ENCODE measurements at regions not wholly inside any gene's neighbourhood (a gene's known extent, or its start where the extent isn't known, plus 50 kb on each side); places are given as distances from the start of the nearest gene placed in this dataset.

GRCh38 chr2:150850641-150851040 lies 363.2 kb upstream of the RND3 start:
- Histone ChIP-seq H3K36me3 (ENCODE audit: control insufficient read depth in 1 of 2, insufficient read depth in 2 of 2, low read length in 1 of 2) (no peaks in the 10 kb centered on the region), H3K27ac (ENCODE audit: low read depth in 1 of 2, low read length in 2 of 2) (no peak overlapping the region), H3K27me3 (ENCODE audit: control insufficient read depth in 1 of 2, insufficient read depth in 2 of 2, low read length in 1 of 2) (no peaks in the 10 kb centered on the region), H3K4me3 (ENCODE audit: low read length in 2 of 2) (no peak overlapping the region), H3K4me1 (ENCODE audit: control insufficient read depth in 1 of 2, insufficient read depth in 2 of 2, low read length in 2 of 2) (peaks cover 0 to 1% of the 10 kb centered on the region in 2 donors), H3K9me3 (ENCODE audit: control insufficient read depth, low read length) (no peaks in the 10 kb centered on the region)
- DNase-seq (no peak), ATAC-seq (ENCODE audit: low FRiP score) (no peak)
- intact Hi-C loops (cut with DNase I), result no loop called here

DNA sequence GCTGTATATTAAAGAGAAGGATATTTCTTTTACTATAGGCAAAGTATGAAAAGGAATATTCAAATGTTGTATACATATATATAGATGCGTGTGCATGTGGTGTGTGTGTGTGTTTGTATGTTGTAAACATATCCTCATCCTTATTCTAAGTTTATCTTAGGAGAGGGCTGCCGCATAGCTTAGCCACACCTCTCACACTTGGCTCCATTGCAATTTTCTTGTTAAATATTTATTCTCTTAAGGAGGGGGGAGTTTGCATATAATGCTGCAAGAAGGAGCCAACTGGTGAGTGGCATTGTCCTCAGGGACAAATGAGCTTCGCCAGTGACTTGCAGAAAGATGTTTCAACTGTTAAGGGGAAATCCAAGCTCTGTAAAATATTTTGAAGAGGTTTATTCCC lies 360.1 kb upstream of the RND3 start:
- intact Hi-C loops (cut with DNase I), result no loop called here
- H3K27me3 ChIP-seq (ENCODE audit: control insufficient read depth in 1 of 2, insufficient read depth in 2 of 2, low read length in 1 of 2), result no peaks in the 10 kb centered on the region
- H3K4me1 ChIP-seq (ENCODE audit: control insufficient read depth in 1 of 2, insufficient read depth in 2 of 2, low read length in 2 of 2), result peaks cover 0 to 1% of the 10 kb centered on the region in 2 donors
- no peak overlapping the region for H3K27ac ChIP-seq (ENCODE audit: low read depth in 1 of 2, low read length in 2 of 2)
- 63 to 66% methylated on average over 3 of the region's 3 CpGs for WGBS, 2 donors
- no peak for ATAC-seq (ENCODE audit: low FRiP score)
- no peak for DNase-seq
- H3K9me3 ChIP-seq (ENCODE audit: control insufficient read depth, low read length), result no peaks in the 10 kb centered on the region
- H3K4me3 ChIP-seq (ENCODE audit: low read length in 2 of 2), result no peak overlapping the region
- H3K36me3 ChIP-seq (ENCODE audit: control insufficient read depth in 1 of 2, insufficient read depth in 2 of 2, low read length in 1 of 2), result no peaks in the 10 kb centered on the region

GRCh38 chr2:150846691-150847090 lies 359.2 kb upstream of the RND3 start:
- intact Hi-C loops (cut with DNase I), result no loop called here

DNA sequence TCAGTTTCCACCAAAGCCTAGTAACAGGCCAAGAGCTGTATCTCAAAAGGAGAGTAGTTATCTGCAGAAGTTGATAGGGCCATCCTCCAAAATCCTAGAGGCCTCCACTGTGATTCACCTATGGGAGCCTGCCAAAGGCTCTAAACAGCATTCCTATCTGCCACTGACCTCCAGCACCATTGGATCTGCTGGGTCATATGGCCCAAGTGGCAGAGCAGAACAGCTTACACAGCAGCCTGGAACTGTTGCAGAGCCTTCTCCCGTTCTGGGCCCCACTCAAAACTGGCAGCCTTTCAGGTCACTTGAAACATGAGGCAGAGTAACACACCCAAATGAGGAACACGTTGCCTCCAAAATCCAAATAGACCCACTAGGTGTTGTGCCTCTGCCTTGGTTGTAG lies 345.2 kb upstream of the RND3 start:
- H3K4me3 ChIP-seq (ENCODE audit: low read length in 2 of 2), result no peak overlapping the region
- no peaks in the 10 kb centered on the region for H3K36me3 ChIP-seq (ENCODE audit: control insufficient read depth in 1 of 2, insufficient read depth in 2 of 2, low read length in 1 of 2)
- intact Hi-C loops (cut with DNase I), result no loop called here
- 60 to 69% methylated on average over 2 of the region's 2 CpGs for WGBS, 2 donors
- no peak overlapping the region for H3K27ac ChIP-seq (ENCODE audit: low read depth in 1 of 2, low read length in 2 of 2)
- no peak for ATAC-seq (ENCODE audit: low FRiP score)
- no peaks in the 10 kb centered on the region for H3K4me1 ChIP-seq (ENCODE audit: control insufficient read depth in 1 of 2, insufficient read depth in 2 of 2, low read length in 2 of 2)
- DNase-seq, result no peak
- no peaks in the 10 kb centered on the region for H3K9me3 ChIP-seq (ENCODE audit: control insufficient read depth, low read length)
- H3K27me3 ChIP-seq (ENCODE audit: control insufficient read depth in 1 of 2, insufficient read depth in 2 of 2, low read length in 1 of 2), result no peaks in the 10 kb centered on the region

More at GRCh38 chr2:150846691-150847090, 359.2 kb upstream of the RND3 start:
- Histone ChIP-seq H3K27ac (ENCODE audit: low read depth in 1 of 2, low read length in 2 of 2) (no peak overlapping the region), H3K27me3 (ENCODE audit: control insufficient read depth in 1 of 2, insufficient read depth in 2 of 2, low read length in 1 of 2) (no peaks in the 10 kb centered on the region), H3K4me3 (ENCODE audit: low read length in 2 of 2) (no peak overlapping the region), H3K4me1 (ENCODE audit: control insufficient read depth in 1 of 2, insufficient read depth in 2 of 2, low read length in 2 of 2) (peaks cover 0 to 1% of the 10 kb centered on the region in 2 donors), H3K36me3 (ENCODE audit: control insufficient read depth in 1 of 2, insufficient read depth in 2 of 2, low read length in 1 of 2) (no peaks in the 10 kb centered on the region), H3K9me3 (ENCODE audit: control insufficient read depth, low read length) (no peaks in the 10 kb centered on the region)
- 56 to 71% methylated on average over 1 of the region's 1 CpG for WGBS, 2 donors
- no peak for DNase-seq
- ATAC-seq (ENCODE audit: low FRiP score), result no peak

DNA sequence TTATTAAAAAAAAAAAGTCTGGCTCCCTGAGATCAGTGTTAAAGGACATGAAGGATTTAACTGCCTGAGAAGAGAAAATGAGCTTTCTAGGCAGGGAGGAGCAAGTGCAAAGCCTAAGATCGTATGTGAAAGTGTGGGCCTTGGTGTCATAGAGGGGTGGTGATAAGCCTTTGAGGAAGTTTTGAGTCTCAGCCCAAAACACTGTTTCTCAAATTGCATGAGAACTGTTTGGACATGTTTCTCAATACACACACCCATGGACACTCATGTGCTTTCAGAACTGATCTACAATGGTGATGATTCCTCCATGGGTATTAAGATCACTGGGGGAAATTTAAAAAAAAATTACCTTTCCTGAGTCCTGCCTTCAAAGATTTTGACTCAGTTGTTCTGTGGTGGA lies 336.7 kb upstream of the RND3 start:
- 0 to 38% methylated on average over 1 of the region's 1 CpG for WGBS, 2 donors

DNA sequence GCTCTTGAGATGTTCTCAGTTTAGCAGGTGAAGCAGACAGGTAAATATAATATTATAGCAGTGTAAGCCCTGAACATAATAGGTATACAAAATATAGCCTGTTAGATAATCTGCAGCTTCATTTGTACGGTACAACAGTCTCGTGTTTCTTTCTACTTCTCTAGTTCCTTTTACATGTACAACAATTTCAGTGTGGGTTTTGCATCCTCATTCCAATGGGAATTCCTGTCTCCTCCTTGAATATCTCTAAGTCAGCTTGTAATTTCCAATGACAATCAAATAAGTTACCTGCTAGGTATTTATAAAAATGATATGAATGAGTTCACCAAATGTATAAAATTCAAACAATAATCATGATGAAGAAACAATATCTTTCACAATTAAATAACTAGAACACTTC lies 330.0 kb upstream of the RND3 start:
- no peaks in the 10 kb centered on the region for H3K27me3 ChIP-seq (ENCODE audit: control insufficient read depth in 1 of 2, insufficient read depth in 2 of 2, low read length in 1 of 2)
- no peak overlapping the region for H3K4me3 ChIP-seq (ENCODE audit: low read length in 2 of 2)
- no peaks in the 10 kb centered on the region for H3K9me3 ChIP-seq (ENCODE audit: control insufficient read depth, low read length)
- 68 to 96% methylated on average over 2 of the region's 2 CpGs for WGBS, 2 donors
- DNase-seq (no peak), ATAC-seq (ENCODE audit: low FRiP score) (no peak)
- intact Hi-C loops (cut with DNase I), result no loop called here
- no peaks in the 10 kb centered on the region for H3K4me1 ChIP-seq (ENCODE audit: control insufficient read depth in 1 of 2, insufficient read depth in 2 of 2, low read length in 2 of 2)
- no peak overlapping the region for H3K27ac ChIP-seq (ENCODE audit: low read depth in 1 of 2, low read length in 2 of 2)
- H3K36me3 ChIP-seq (ENCODE audit: control insufficient read depth in 1 of 2, insufficient read depth in 2 of 2, low read length in 1 of 2), result no peaks in the 10 kb centered on the region

More for the DNA sequence above, 336.7 kb upstream of the RND3 start:
- Histone ChIP-seq H3K4me3 (ENCODE audit: low read length in 2 of 2) (no peak overlapping the region), H3K27ac (ENCODE audit: low read depth in 1 of 2, low read length in 2 of 2) (no peak overlapping the region), H3K27me3 (ENCODE audit: control insufficient read depth in 1 of 2, insufficient read depth in 2 of 2, low read length in 1 of 2) (no peaks in the 10 kb centered on the region), H3K36me3 (ENCODE audit: control insufficient read depth in 1 of 2, insufficient read depth in 2 of 2, low read length in 1 of 2) (no peaks in the 10 kb centered on the region), H3K4me1 (ENCODE audit: control insufficient read depth in 1 of 2, insufficient read depth in 2 of 2, low read length in 2 of 2) (no peaks in the 10 kb centered on the region), H3K9me3 (ENCODE audit: control insufficient read depth, low read length) (no peaks in the 10 kb centered on the region)
- intact Hi-C loops (cut with DNase I), result no loop called here
- ATAC-seq (ENCODE audit: low FRiP score), result no peak
- no peak for DNase-seq

DNA sequence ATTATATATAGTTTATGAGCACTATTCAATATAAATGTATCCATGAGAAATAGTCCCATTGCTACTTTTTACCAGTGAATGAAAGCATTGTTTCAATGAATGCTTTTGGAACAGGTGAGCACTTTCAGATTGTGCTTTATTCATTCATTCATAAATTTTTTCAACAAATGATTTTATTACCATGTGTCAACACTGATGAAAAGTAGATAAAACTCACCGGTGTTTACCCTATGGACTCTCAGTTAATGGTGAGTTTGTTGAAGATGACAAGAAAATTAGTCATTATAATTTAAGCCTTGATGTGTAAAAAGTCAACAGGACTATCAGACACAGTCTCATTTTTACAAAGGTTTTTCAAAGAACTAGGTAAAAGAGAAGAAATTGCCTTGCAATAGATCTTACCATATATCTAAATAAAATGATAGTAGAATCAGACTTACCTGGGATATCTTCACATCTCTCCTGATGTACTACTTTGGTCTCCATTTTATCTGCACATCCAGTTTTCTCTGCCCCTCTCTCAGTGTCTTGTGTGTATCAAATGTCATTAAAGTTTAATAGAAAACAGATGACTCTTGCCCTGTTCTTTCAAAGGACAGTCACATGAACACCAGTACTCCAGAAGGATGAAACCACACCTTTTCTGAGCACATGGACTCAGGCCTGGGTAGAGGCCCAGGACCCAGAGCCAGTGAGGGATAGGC lies 325.3 kb upstream of the RND3 start:
- Histone ChIP-seq H3K4me3 (ENCODE audit: low read length in 2 of 2) (no peak overlapping the region), H3K36me3 (ENCODE audit: control insufficient read depth in 1 of 2, insufficient read depth in 2 of 2, low read length in 1 of 2) (no peaks in the 10 kb centered on the region), H3K27me3 (ENCODE audit: control insufficient read depth in 1 of 2, insufficient read depth in 2 of 2, low read length in 1 of 2) (no peaks in the 10 kb centered on the region), H3K9me3 (ENCODE audit: control insufficient read depth, low read length) (no peaks in the 10 kb centered on the region), H3K27ac (ENCODE audit: low read depth in 1 of 2, low read length in 2 of 2) (no peak overlapping the region), H3K4me1 (ENCODE audit: control insufficient read depth in 1 of 2, insufficient read depth in 2 of 2, low read length in 2 of 2) (no peaks in the 10 kb centered on the region)
- no peak for ATAC-seq (ENCODE audit: low FRiP score)
- DNase-seq, result no peak
- 42 to 49% methylated on average over 1 of the region's 1 CpG for WGBS, 2 donors
- intact Hi-C loops (cut with DNase I), result no loop called here

DNA sequence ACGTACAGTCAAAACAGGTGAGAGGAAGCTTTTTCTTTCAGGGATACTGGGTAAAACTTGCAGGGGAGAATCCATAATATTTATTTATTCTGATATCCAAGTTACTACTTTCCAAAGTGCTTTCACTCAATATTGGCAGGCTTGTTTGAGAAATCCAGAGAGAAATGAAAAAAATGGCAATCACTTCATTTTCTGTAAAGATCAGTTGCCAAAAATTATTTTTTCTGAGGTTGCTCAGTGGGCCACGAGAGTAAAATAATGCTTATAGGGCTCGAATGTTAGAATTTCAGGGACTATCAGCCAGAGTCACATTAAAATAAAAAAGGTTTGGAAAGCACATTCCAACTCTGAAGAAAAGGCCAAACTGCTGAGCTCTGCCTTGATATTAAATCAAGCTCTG lies 324.6 kb upstream of the RND3 start:
- no peak for ATAC-seq (ENCODE audit: low FRiP score)
- Histone ChIP-seq H3K4me3 (ENCODE audit: low read length in 2 of 2) (no peak overlapping the region), H3K27me3 (ENCODE audit: control insufficient read depth in 1 of 2, insufficient read depth in 2 of 2, low read length in 1 of 2) (no peaks in the 10 kb centered on the region), H3K4me1 (ENCODE audit: control insufficient read depth in 1 of 2, insufficient read depth in 2 of 2, low read length in 2 of 2) (no peaks in the 10 kb centered on the region), H3K27ac (ENCODE audit: low read depth in 1 of 2, low read length in 2 of 2) (no peak overlapping the region), H3K36me3 (ENCODE audit: control insufficient read depth in 1 of 2, insufficient read depth in 2 of 2, low read length in 1 of 2) (no peaks in the 10 kb centered on the region), H3K9me3 (ENCODE audit: control insufficient read depth, low read length) (no peaks in the 10 kb centered on the region)
- no peak for DNase-seq
- WGBS, 2 donors, result 56 to 64% methylated on average over 3 of the region's 3 CpGs
- intact Hi-C loops (cut with DNase I), result no loop called here

DNA sequence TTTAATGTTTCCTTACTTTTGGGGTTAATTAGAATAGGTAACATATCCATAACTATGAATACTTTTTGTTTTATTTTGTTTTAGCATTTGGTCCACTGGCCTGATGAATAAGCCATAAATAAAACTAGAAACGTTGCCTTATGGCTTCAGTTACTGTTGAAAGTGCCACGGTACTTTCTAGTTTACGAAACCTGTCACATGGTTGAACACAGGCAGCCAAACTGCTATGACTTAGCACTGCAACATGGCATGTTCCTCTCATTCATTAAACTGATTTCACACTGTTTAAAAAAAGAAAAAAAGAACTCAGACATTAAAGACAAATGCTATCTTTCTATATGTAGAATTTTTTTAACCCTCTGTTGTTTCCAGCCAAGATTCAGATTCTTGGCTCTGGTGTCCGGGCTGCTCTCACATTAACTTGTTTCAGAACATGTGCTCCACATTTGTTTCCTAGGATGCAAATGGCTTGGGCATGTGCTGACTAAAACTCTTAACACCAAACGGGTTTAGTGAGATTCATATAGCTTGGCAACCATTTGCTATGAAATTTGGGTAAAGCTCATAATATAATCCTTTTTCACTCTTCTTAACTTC lies 323.9 kb upstream of the RND3 start:
- DNase-seq (no peak), ATAC-seq (ENCODE audit: low FRiP score) (no peak)
- H3K36me3 ChIP-seq (ENCODE audit: control insufficient read depth in 1 of 2, insufficient read depth in 2 of 2, low read length in 1 of 2), result no peaks in the 10 kb centered on the region
- no peak overlapping the region for H3K27ac ChIP-seq (ENCODE audit: low read depth in 1 of 2, low read length in 2 of 2)
- H3K4me3 ChIP-seq (ENCODE audit: low read length in 2 of 2), result no peak overlapping the region
- 22 to 29% methylated on average over 5 of the region's 5 CpGs for WGBS, 2 donors
- no peaks in the 10 kb centered on the region for H3K9me3 ChIP-seq (ENCODE audit: control insufficient read depth, low read length)
- intact Hi-C loops (cut with DNase I), result no loop called here
- no peaks in the 10 kb centered on the region for H3K4me1 ChIP-seq (ENCODE audit: control insufficient read depth in 1 of 2, insufficient read depth in 2 of 2, low read length in 2 of 2)
- H3K27me3 ChIP-seq (ENCODE audit: control insufficient read depth in 1 of 2, insufficient read depth in 2 of 2, low read length in 1 of 2), result no peaks in the 10 kb centered on the region

Measured in aorta (tissue), 5 donors.